IMR-90 (cell line): ENCODE measurements at regions not wholly inside any gene's neighbourhood (a gene's known extent, or its start where the extent isn't known, plus 50 kb on each side); places are given as distances from the start of the nearest gene placed in this dataset.

Experiments used
- CHD1 ChIP-seq: IDR thresholded peaks from 2 replicates; pipeline ENCODE4 v1.6.1; 2012; ENCODE audit warnings: low read depth, low read length, improper control_type of control experiment
- MAZ ChIP-seq: IDR thresholded peaks from 2 replicates; pipeline ENCODE4 v1.6.1; 2012; ENCODE audit warnings: low read depth, mild to moderate bottlenecking, low read length, improper control_type of control experiment, moderate library complexity, borderline replicate concordance
- POLR2A ChIP-seq: IDR thresholded peaks from 2 replicates; pipeline ENCODE4 v1.6.1; 2012; ENCODE audit warnings: mild to moderate bottlenecking, low read depth, low read length
- RAD21 ChIP-seq: IDR thresholded peaks from 2 replicates; pipeline ENCODE4 v1.6.1; 2012; ENCODE audit warnings: low read length, improper control_type of control experiment
- TF ChIP-seq, protein P1 (sequence below): conservative IDR thresholded peaks from 2 replicates; pipeline ENCODE4 v1.5.1; 2012; ENCODE audit warnings: mild to moderate bottlenecking, low read depth, low read length, improper control_type of control experiment

- no peak for TF ChIP-seq RAD21
- TF ChIP-seq, protein P1, sequence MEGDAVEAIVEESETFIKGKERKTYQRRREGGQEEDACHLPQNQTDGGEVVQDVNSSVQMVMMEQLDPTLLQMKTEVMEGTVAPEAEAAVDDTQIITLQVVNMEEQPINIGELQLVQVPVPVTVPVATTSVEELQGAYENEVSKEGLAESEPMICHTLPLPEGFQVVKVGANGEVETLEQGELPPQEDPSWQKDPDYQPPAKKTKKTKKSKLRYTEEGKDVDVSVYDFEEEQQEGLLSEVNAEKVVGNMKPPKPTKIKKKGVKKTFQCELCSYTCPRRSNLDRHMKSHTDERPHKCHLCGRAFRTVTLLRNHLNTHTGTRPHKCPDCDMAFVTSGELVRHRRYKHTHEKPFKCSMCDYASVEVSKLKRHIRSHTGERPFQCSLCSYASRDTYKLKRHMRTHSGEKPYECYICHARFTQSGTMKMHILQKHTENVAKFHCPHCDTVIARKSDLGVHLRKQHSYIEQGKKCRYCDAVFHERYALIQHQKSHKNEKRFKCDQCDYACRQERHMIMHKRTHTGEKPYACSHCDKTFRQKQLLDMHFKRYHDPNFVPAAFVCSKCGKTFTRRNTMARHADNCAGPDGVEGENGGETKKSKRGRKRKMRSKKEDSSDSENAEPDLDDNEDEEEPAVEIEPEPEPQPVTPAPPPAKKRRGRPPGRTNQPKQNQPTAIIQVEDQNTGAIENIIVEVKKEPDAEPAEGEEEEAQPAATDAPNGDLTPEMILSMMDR: no peak
- no peak for TF ChIP-seq POLR2A
- no peak for TF ChIP-seq CHD1
- no peak for TF ChIP-seq MAZ
These were observed 196.4 kb downstream of the SEC14L1 start for GRCh38 chr17:77337150-77337549.
